GM12878 (cell line): ENCODE measurements at regions not wholly inside any gene's neighbourhood (a gene's known extent, or its start where the extent isn't known, plus 50 kb on each side); places are given as distances from the start of the nearest gene placed in this dataset.

Experiments used
- ATAC-seq: fragments of 200-7000 bp; cut with Tn5 transposase; 3 replicates; pipeline ENCODE4 v1.9.1; 2020; ENCODE audit warnings: mild to moderate bottlenecking, moderate library complexity
- BruUV-seq: library from RNA; stranded (reverse); fragments of 400-500 nt; replicated peaks from 2 replicates; lab custom pipeline; 2021; lab: Mats Ljungman, UMichigan
- CTCF ChIA-PET: fragments of 300-600 bp; sonication (Branson Sonifier 250); formaldehyde crosslinking; extraction: SDS; loops from one replicate; lab custom pipeline; 2021; ENCODE audit warnings: inconsistent platforms; lab: Yijun Ruan, JAX
- POLR2A ChIA-PET: fragments of 350-600 bp; formaldehyde crosslinking; extraction: SDS; loops from one replicate; lab custom pipeline; 2021; ENCODE audit warnings: inconsistent platforms; lab: Charles Lee
- RAD21 ChIA-PET: fragments of 300-600 bp; sonication (Branson Sonifier 250); formaldehyde crosslinking; loops from one replicate; lab custom pipeline; 2023; ENCODE audit warnings: antibody characterized with exemption; ENCODE audit not compliant: unreplicated experiment; lab: Charles Lee
- SMC1A ChIA-PET: fragments of 300-600 bp; sonication (Branson Sonifier 250); formaldehyde crosslinking; loops from one replicate; lab custom pipeline; 2023; ENCODE audit not compliant: unreplicated experiment, uncharacterized antibody; lab: Charles Lee
- DNase-seq: peaks from one replicate; pipeline ENCODE4 v3.0.0-alpha.2; 2011; ENCODE audit warnings: low read depth, low spot score
- FAIRE-seq: peaks from 3 replicates; lab custom pipeline; 2011; peaks lifted over from hg19 to GRCh38; lab: Jason Lieb, UNC
- H2AFZ ChIP-seq: 2 replicates; pipeline ENCODE4 v1.6.0; 2011; ENCODE audit warnings: low read depth, low read length, control low read depth; ENCODE audit not compliant: control insufficient read depth
- H3K27ac ChIP-seq: 2 replicates; pipeline ENCODE4 v1.5.1; 2011; ENCODE audit warnings: control low read depth; ENCODE audit not compliant: control insufficient read depth, insufficient read depth
- H3K27me3 ChIP-seq, 2 experiments: replicated peaks in 1 of 2; 2 replicates each; pipeline versions ENCODE4 v1.6.0 to v1.6.1; 2011; ENCODE audit warnings: low read length in 1 of 2; ENCODE audit not compliant: control insufficient read depth in 2 of 2, insufficient read depth in 2 of 2
- H3K36me3 ChIP-seq, 2 experiments: 2 replicates each; pipeline ENCODE4 v1.5.1; 2011; ENCODE audit warnings: low read length in 1 of 2; ENCODE audit not compliant: control insufficient read depth in 2 of 2, insufficient read depth in 2 of 2
- H3K4me1 ChIP-seq: 2 replicates; pipeline ENCODE4 v1.6.1; 2011; ENCODE audit warnings: mild to moderate bottlenecking, low read length, moderate library complexity, mixed read lengths; ENCODE audit not compliant: control insufficient read depth, insufficient read depth
- H3K4me2 ChIP-seq: 2 replicates; pipeline ENCODE4 v1.6.0; 2011; ENCODE audit warnings: control low read depth; ENCODE audit not compliant: control insufficient read depth, insufficient read depth
- H3K4me3 ChIP-seq: fragments of 200-600 bp; sonication (generic); 2 replicates; pipeline ENCODE4 v1.5.1; 2016
- H3K79me2 ChIP-seq: 2 replicates; pipeline ENCODE4 v1.6.0; 2011; ENCODE audit warnings: low read length; ENCODE audit not compliant: control insufficient read depth, insufficient read depth
- H3K9ac ChIP-seq: 2 replicates; pipeline ENCODE4 v1.8.0; 2011; ENCODE audit warnings: low read length, control low read depth, mixed read lengths; ENCODE audit not compliant: control insufficient read depth, insufficient read depth
- H3K9me3 ChIP-seq: replicated peaks from 3 replicates; pipeline ENCODE4 v1.5.1; 2011; ENCODE audit warnings: mild to moderate bottlenecking, low read length; ENCODE audit not compliant: control insufficient read depth, insufficient read depth
- H4K20me1 ChIP-seq: 2 replicates; pipeline ENCODE4 v1.6.0; 2011; ENCODE audit not compliant: control insufficient read depth, insufficient read depth
- ASH2L ChIP-seq: fragments of 300-600, 200-600 bp; sonication (generic); IDR thresholded peaks from 2 replicates; pipeline ENCODE4 v1.6.1; 2017; ENCODE audit warnings: low read depth, mild to moderate bottlenecking, borderline replicate concordance
- BMI1 ChIP-seq: fragments of 450-650 bp; IDR thresholded peaks from 2 replicates; pipeline ENCODE4 v1.6.1; 2016; ENCODE audit warnings: mild to moderate bottlenecking, moderate library complexity, borderline replicate concordance
- CBX5 ChIP-seq: sonication (generic); IDR thresholded peaks from 2 replicates; pipeline ENCODE4 v1.6.1; 2016; ENCODE audit warnings: low read depth, moderate library complexity, mild to moderate bottlenecking, inconsistent platforms
- HDAC6 ChIP-seq: fragments of 200-600 bp; sonication (generic); IDR thresholded peaks from one replicate; pipeline ENCODE4 v1.8.0; 2017; ENCODE audit warnings: antibody characterized with exemption; ENCODE audit not compliant: unreplicated experiment
- MTA3 ChIP-seq: IDR thresholded peaks from 2 replicates; pipeline ENCODE4 v1.6.1; 2012; ENCODE audit warnings: low read length, inconsistent platforms, borderline replicate concordance
- SIX5 ChIP-seq: IDR thresholded peaks from 2 replicates; pipeline ENCODE4 v1.6.1; 2011; ENCODE audit warnings: mild to moderate bottlenecking, low read depth, low read length, moderate library complexity; ENCODE audit not compliant: severe bottlenecking
- SMAD1 ChIP-seq: fragments of 450-650 bp; IDR thresholded peaks from 2 replicates; pipeline ENCODE4 v1.6.1; 2018; ENCODE audit warnings: mild to moderate bottlenecking, low read depth; ENCODE audit not compliant: partially characterized antibody
- TAF1 ChIP-seq: IDR thresholded peaks from 2 replicates; pipeline ENCODE4 v1.6.1; 2011; ENCODE audit warnings: mild to moderate bottlenecking, low read depth, low read length, borderline replicate concordance
- ZBED1 ChIP-seq: IDR thresholded peaks from 2 replicates; pipeline ENCODE4 v1.6.1; 2016; ENCODE audit warnings: borderline replicate concordance
- ZNF207 ChIP-seq: fragments of 450-650 bp; IDR thresholded peaks from 2 replicates; pipeline ENCODE4 v1.6.1; 2014; ENCODE audit warnings: antibody characterized with exemption, mild to moderate bottlenecking, borderline replicate concordance
- ZSCAN29 ChIP-seq: fragments of 450-650 bp; IDR thresholded peaks from 2 replicates; pipeline ENCODE4 v1.6.1; 2017; ENCODE audit warnings: mild to moderate bottlenecking, moderate library complexity
- WGBS: methylation state at CpG from one replicate; pipeline ENCODE4 v1.1.6; 2016; ENCODE audit warnings: low lambda C conversion rate; ENCODE audit not compliant: insufficient replicate concordance, insufficient coverage; ENCODE audit errors: missing lambda C conversion rate; 5-methylcytosine and 5-hydroxymethylcytosine counted together
- in situ Hi-C: fragments of 300-500 bp; cut with MboI; formaldehyde crosslinking; loops from 9 replicates; pipeline ENCODE4 v1.14.3; 2018; ENCODE audit warnings: mixed read lengths
- intact Hi-C: fragments of 100-400 bp; cut with micrococcal nuclease; formaldehyde crosslinking; loops from one replicate; pipeline ENCODE4 v1.14.2; 2022; ENCODE audit not compliant: unreplicated experiment
- TF ChIP-seq, protein P1 (sequence below): fragments of 450-650 bp; IDR thresholded peaks from 2 replicates; pipeline ENCODE4 v1.6.1; 2018; ENCODE audit warnings: borderline replicate concordance, mild to moderate bottlenecking; ENCODE audit not compliant: partially characterized antibody

DNA sequence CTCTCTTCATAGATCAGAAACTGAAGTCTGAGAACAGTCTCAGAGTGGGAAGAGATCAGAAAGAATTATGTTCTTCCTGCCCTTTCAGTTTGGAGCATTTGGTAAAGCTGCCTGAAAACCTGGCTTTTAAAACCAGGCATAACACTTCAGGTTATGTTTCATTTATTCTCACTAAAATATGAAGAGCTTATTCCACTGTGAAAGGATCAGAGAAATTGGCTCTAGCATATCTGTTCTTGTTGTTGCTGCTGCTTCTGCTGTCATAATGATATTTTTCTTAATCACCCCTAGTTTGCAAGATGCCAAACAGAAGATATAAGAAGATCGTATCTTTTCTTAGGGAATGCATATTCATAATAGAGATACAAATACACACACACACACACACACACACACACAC lies 476.9 kb downstream of the XIRP2 start:
- no peaks in the 10 kb centered on the region for H3K27me3 ChIP-seq
- H3K27ac ChIP-seq: no peak overlapping the region
- ChIA-PET SMC1A (no interaction called here), RAD21 (no interaction called here), CTCF (no interaction called here), POLR2A (no interaction called here)
- BruUV-seq: no TSS peak
- H3K36me3 ChIP-seq: no peaks in the 10 kb centered on the region
- in situ Hi-C loops: no loop called here
- no peak overlapping the region for H3K9ac ChIP-seq
- no peak overlapping the region for H3K4me3 ChIP-seq
- intact Hi-C loops: no loop called here
- DNase-seq (no peak), ATAC-seq (no peak), FAIRE-seq (no peak)
- no peaks in the 10 kb centered on the region for H3K79me2 ChIP-seq
- no peaks in the 10 kb centered on the region for H4K20me1 ChIP-seq
- no peak overlapping the region for H2AFZ ChIP-seq
- H3K9me3 ChIP-seq: no peaks in the 10 kb centered on the region
- H3K4me1 ChIP-seq: no peaks in the 10 kb centered on the region
- TF ChIP-seq MTA3 (no peak), ZSCAN29 (no peak), TAF1 (no peak), ZBED1 (no peak), BMI1 (no peak), ASH2L (no peak), CBX5 (no peak), ZNF207 (no peak), SIX5 (no peak), SMAD1 (no peak), HDAC6 (no peak)
- TF ChIP-seq, protein P1, sequence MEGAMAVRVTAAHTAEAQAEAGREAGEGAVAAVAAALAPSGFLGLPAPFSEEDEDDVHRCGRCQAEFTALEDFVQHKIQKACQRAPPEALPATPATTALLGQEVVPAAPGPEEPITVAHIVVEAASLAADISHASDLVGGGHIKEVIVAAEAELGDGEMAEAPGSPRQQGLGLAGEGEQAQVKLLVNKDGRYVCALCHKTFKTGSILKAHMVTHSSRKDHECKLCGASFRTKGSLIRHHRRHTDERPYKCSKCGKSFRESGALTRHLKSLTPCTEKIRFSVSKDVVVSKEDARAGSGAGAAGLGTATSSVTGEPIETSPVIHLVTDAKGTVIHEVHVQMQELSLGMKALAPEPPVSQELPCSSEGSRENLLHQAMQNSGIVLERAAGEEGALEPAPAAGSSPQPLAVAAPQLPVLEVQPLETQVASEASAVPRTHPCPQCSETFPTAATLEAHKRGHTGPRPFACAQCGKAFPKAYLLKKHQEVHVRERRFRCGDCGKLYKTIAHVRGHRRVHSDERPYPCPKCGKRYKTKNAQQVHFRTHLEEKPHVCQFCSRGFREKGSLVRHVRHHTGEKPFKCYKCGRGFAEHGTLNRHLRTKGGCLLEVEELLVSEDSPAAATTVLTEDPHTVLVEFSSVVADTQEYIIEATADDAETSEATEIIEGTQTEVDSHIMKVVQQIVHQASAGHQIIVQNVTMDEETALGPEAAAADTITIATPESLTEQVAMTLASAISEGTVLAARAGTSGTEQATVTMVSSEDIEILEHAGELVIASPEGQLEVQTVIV: no peak
- H3K4me2 ChIP-seq: no peak overlapping the region
- WGBS: 0% methylated on average over 1 of the region's 1 CpG
